HepG2 (cell line): ENCODE measurements at regions not wholly inside any gene's neighbourhood (a gene's known extent, or its start where the extent isn't known, plus 50 kb on each side); places are given as distances from the start of the nearest gene placed in this dataset.

Experiments
- CENPT ChIP-seq: sonication (generic); formaldehyde crosslinking; IDR thresholded peaks from 2 replicates; pipeline ENCODE4 v1.8.0; 2022; ENCODE audit warnings: low read depth, mild to moderate bottlenecking, moderate library complexity, missing genetic modification reagents
- DMAP1 ChIP-seq: IDR thresholded peaks from 2 replicates; pipeline ENCODE4 v1.6.1; 2016
- FOXA1 ChIP-seq, 2 experiments: fragments of 450-650 bp in 1 of 2; sonication (generic) in 1 of 2; formaldehyde crosslinking in 1 of 2; IDR thresholded peaks; 2 replicates each; pipeline versions ENCODE4 v1.4.0 to v1.6.1; 2016 to 2020; ENCODE audit warnings: missing genetic modification reagents in 1 of 2
- HOXA3 ChIP-seq: sonication (generic); formaldehyde crosslinking; IDR thresholded peaks from 2 replicates; pipeline ENCODE4 v1.5.0; 2020; ENCODE audit warnings: missing genetic modification reagents
- HOXA9 ChIP-seq: sonication (generic); formaldehyde crosslinking; IDR thresholded peaks from 2 replicates; pipeline ENCODE4 v1.8.1; 2022; ENCODE audit warnings: missing genetic modification reagents, mild to moderate bottlenecking, moderate library complexity, borderline replicate concordance
- MAFG ChIP-seq: sonication (generic); formaldehyde crosslinking; IDR thresholded peaks from 2 replicates; pipeline ENCODE4 v1.5.1; 2020; ENCODE audit warnings: mild to moderate bottlenecking, missing genetic modification reagents
- NFKB2 ChIP-seq: sonication (generic); formaldehyde crosslinking; IDR thresholded peaks from 2 replicates; pipeline ENCODE4 v1.4.0; 2020; ENCODE audit warnings: missing genetic modification reagents, borderline replicate concordance
- POLR2G ChIP-seq: fragments of 200-400 bp; formaldehyde crosslinking; IDR thresholded peaks from 2 replicates; pipeline ENCODE4 v1.6.1; 2018; ENCODE audit warnings: mild to moderate bottlenecking, low read depth, low read length, moderate library complexity
- PRDM10 ChIP-seq: sonication (generic); formaldehyde crosslinking; IDR thresholded peaks from 2 replicates; pipeline ENCODE4 v1.4.0; 2020; ENCODE audit warnings: low read depth, missing genetic modification reagents
- RAD51 ChIP-seq: fragments of 450-650 bp; IDR thresholded peaks from 2 replicates; pipeline ENCODE4 v1.6.1; 2016; ENCODE audit warnings: borderline replicate concordance
- SMARCC2 ChIP-seq: fragments of 450-650 bp; IDR thresholded peaks from 2 replicates; pipeline ENCODE4 v1.6.1; 2017; ENCODE audit warnings: antibody characterized with exemption, mild to moderate bottlenecking
- TFDP2 ChIP-seq: sonication (generic); formaldehyde crosslinking; IDR thresholded peaks from 2 replicates; pipeline ENCODE4 v1.4.0; 2020; ENCODE audit warnings: missing genetic modification reagents
- ZEB1 ChIP-seq: IDR thresholded peaks from 2 replicates; pipeline ENCODE4 v1.6.1; 2012; ENCODE audit warnings: mild to moderate bottlenecking, low read depth, inconsistent platforms; ENCODE audit not compliant: insufficient replicate concordance
- ZMYM4 ChIP-seq: sonication (generic); formaldehyde crosslinking; IDR thresholded peaks from 2 replicates; pipeline ENCODE4 v1.8.1; 2023; ENCODE audit warnings: mild to moderate bottlenecking, missing genetic modification reagents
- ZNF143 ChIP-seq: sonication (generic); formaldehyde crosslinking; IDR thresholded peaks from 2 replicates; pipeline ENCODE4 v1.4.0; 2020; ENCODE audit warnings: missing genetic modification reagents
- ZNF3 ChIP-seq: IDR thresholded peaks from 2 replicates; pipeline ENCODE4 v1.7.0; 2017; ENCODE audit warnings: inconsistent platforms
- ZNF44 ChIP-seq: sonication (generic); formaldehyde crosslinking; IDR thresholded peaks from 2 replicates; pipeline ENCODE4 v1.5.1; 2020; ENCODE audit warnings: mild to moderate bottlenecking, missing genetic modification reagents
- ZNF468 ChIP-seq: sonication (generic); formaldehyde crosslinking; IDR thresholded peaks from 2 replicates; pipeline ENCODE4 v1.8.0; 2022; ENCODE audit warnings: mild to moderate bottlenecking, moderate library complexity, missing genetic modification reagents
- ZNF629 ChIP-seq: sonication (generic); formaldehyde crosslinking; conservative IDR thresholded peaks from 2 replicates; pipeline ENCODE4 v1.5.0; 2020; ENCODE audit warnings: missing genetic modification reagents
- ZNF703 ChIP-seq: sonication (generic); formaldehyde crosslinking; IDR thresholded peaks from 2 replicates; pipeline ENCODE4 v1.5.1; 2020; ENCODE audit warnings: missing genetic modification reagents, mild to moderate bottlenecking, moderate library complexity, borderline replicate concordance
- ZNF883 ChIP-seq: sonication (generic); formaldehyde crosslinking; IDR thresholded peaks from 2 replicates; pipeline ENCODE4 v1.5.1; 2020; ENCODE audit warnings: mild to moderate bottlenecking, missing genetic modification reagents; ENCODE audit errors: not compliant biosample characterization
- TF ChIP-seq, protein P1 (sequence below): sonication (generic); formaldehyde crosslinking; IDR thresholded peaks from 2 replicates; pipeline ENCODE4 v1.8.0; 2022; ENCODE audit warnings: missing genetic modification reagents, mild to moderate bottlenecking, moderate library complexity, borderline replicate concordance
- TF ChIP-seq, protein P2 (sequence below): IDR thresholded peaks from 2 replicates; pipeline ENCODE4 v1.6.1; 2016; ENCODE audit warnings: control low read depth

GRCh38 chr2:109675666-109676345 lies 61.6 kb downstream of the SOWAHC start (continued):
- no peak for TF ChIP-seq TFDP2 (CRISPR knock-in tag)
- TF ChIP-seq, protein P1, sequence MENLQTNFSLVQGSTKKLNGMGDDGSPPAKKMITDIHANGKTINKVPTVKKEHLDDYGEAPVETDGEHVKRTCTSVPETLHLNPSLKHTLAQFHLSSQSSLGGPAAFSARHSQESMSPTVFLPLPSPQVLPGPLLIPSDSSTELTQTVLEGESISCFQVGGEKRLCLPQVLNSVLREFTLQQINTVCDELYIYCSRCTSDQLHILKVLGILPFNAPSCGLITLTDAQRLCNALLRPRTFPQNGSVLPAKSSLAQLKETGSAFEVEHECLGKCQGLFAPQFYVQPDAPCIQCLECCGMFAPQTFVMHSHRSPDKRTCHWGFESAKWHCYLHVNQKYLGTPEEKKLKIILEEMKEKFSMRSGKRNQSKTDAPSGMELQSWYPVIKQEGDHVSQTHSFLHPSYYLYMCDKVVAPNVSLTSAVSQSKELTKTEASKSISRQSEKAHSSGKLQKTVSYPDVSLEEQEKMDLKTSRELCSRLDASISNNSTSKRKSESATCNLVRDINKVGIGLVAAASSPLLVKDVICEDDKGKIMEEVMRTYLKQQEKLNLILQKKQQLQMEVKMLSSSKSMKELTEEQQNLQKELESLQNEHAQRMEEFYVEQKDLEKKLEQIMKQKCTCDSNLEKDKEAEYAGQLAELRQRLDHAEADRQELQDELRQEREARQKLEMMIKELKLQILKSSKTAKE (CRISPR knock-in tag) = no peak
- no peak for TF ChIP-seq ZNF629 (CRISPR knock-in tag)
- TF ChIP-seq ZNF143 (CRISPR knock-in tag) = no peak
- 0 out of 2 replicates have a peak, but pooled peaks have one; percentile 48 for TF ChIP-seq HOXA3 (CRISPR knock-in tag)
- TF ChIP-seq ZNF883 (CRISPR knock-in tag) = peak; percentile 5
- no peak for TF ChIP-seq ZNF44 (CRISPR knock-in tag)
- no peak for TF ChIP-seq ZNF703 (CRISPR knock-in tag)
- no peak for TF ChIP-seq NFKB2 (CRISPR knock-in tag)
- no peak for TF ChIP-seq FOXA1 (IDR thresholded peaks at IDR 0.05)
- no peak for TF ChIP-seq FOXA1 (CRISPR knock-in tag; IDR thresholded peaks at IDR 0.05)
- TF ChIP-seq ZNF468 (CRISPR knock-in tag) = 0 out of 2 replicates have a peak, but pooled peaks have one; percentile 39
- peak; percentile 54; the same call in 1 of the 2 replicates for TF ChIP-seq CENPT (CRISPR knock-in tag)
- no peak for TF ChIP-seq HOXA9
- no peak for TF ChIP-seq PRDM10 (CRISPR knock-in tag)
- 0 out of 2 replicates have a peak, but pooled peaks have one; percentile 31 for TF ChIP-seq DMAP1
- TF ChIP-seq MAFG (CRISPR knock-in tag) = no peak
- TF ChIP-seq ZMYM4 (CRISPR knock-in tag) = peak; percentile 31; the same call in 1 of the 2 replicates
- TF ChIP-seq, protein P2, sequence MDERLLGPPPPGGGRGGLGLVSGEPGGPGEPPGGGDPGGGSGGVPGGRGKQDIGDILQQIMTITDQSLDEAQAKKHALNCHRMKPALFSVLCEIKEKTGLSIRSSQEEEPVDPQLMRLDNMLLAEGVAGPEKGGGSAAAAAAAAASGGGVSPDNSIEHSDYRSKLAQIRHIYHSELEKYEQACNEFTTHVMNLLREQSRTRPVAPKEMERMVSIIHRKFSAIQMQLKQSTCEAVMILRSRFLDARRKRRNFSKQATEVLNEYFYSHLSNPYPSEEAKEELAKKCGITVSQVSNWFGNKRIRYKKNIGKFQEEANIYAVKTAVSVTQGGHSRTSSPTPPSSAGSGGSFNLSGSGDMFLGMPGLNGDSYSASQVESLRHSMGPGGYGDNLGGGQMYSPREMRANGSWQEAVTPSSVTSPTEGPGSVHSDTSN (CRISPR knock-in tag) = no peak
- no peak for TF ChIP-seq RAD51
- TF ChIP-seq SMARCC2 = no peak
- no peak for TF ChIP-seq ZNF3
- no peak for TF ChIP-seq ZEB1
- TF ChIP-seq POLR2G = no peak
